ENCODE measurements at regions not wholly inside any gene's neighbourhood (a gene's known extent, or its start where the extent isn't known, plus 50 kb on each side); places are given as distances from the start of the nearest gene placed in this dataset.

- no peak overlapping the region for H3K27ac ChIP-seq (ENCODE audit: low read depth in 2 of 2, low read length in 2 of 2)
- no peak overlapping the region for H3K9ac ChIP-seq (ENCODE audit: low read length in 3 of 3)
- no peak for TF ChIP-seq CTCF (IDR thresholded peaks at IDR 0.05; ENCODE audit: borderline replicate concordance, extremely low read depth, insufficient read depth)
- no peaks in the 10 kb centered on the region for H3K4me1 ChIP-seq (ENCODE audit: control insufficient read depth in 2 of 3, insufficient read depth in 2 of 3, low read depth in 1 of 3, low read length in 3 of 3)
- H3K9me3 ChIP-seq (ENCODE audit: control insufficient read depth in 2 of 3, insufficient read depth in 1 of 3, low read length in 3 of 3) = no peaks in the 10 kb centered on the region
- no peaks in the 10 kb centered on the region for H3K27me3 ChIP-seq (ENCODE audit: control insufficient read depth, insufficient read depth, low read length)
- no peak for FAIRE-seq
- intact Hi-C loops (cut with DNase I) = no loop called here
- DNase-seq = no peak
- H3K36me3 ChIP-seq (ENCODE audit: control insufficient read depth in 2 of 3, insufficient read depth in 3 of 3, low read length in 3 of 3) = no peaks in the 10 kb centered on the region
- H3K4me3 ChIP-seq (ENCODE audit: low read length in 3 of 3) = no peak overlapping the region
Observed at GRCh38 chr20:39117491-39117890, 155.3 kb downstream of the DHX35 start.

GRCh38 chr20:39116020-39116419 lies 153.9 kb downstream of the DHX35 start:
- Histone ChIP-seq H3K9me3 (ENCODE audit: control insufficient read depth in 2 of 3, insufficient read depth in 1 of 3, low read length in 3 of 3) (no peaks in the 10 kb centered on the region), H3K27ac (ENCODE audit: low read depth in 2 of 2, low read length in 2 of 2) (no peak overlapping the region), H3K4me3 (ENCODE audit: low read length in 3 of 3) (no peak overlapping the region), H3K9ac (ENCODE audit: low read length in 3 of 3) (no peak overlapping the region), H3K27me3 (ENCODE audit: control insufficient read depth, insufficient read depth, low read length) (peaks cover 2% of the 10 kb centered on the region), H3K36me3 (ENCODE audit: control insufficient read depth in 2 of 3, insufficient read depth in 3 of 3, low read length in 3 of 3) (no peaks in the 10 kb centered on the region), H3K4me1 (ENCODE audit: control insufficient read depth in 2 of 3, insufficient read depth in 2 of 3, low read depth in 1 of 3, low read length in 3 of 3) (no peaks in the 10 kb centered on the region)
- no peak for TF ChIP-seq CTCF (IDR thresholded peaks at IDR 0.05; ENCODE audit: borderline replicate concordance, extremely low read depth, insufficient read depth)
- DNase-seq = no peak
- intact Hi-C loops (cut with DNase I) = no loop called here
- FAIRE-seq = no peak

- peak in 4 of 5 donors; percentile 73 to 79 (median 77) for DNase-seq
- H3K27ac ChIP-seq (ENCODE audit: low read depth in 2 of 2, low read length in 2 of 2) = no peak overlapping the region
Observed at GRCh38 chr20:39112178-39112743, 150.1 kb downstream of the DHX35 start.

More at GRCh38 chr20:39112178-39112743, 150.1 kb downstream of the DHX35 start:
- no peaks in the 10 kb centered on the region for H3K9me3 ChIP-seq (ENCODE audit: control insufficient read depth in 2 of 3, insufficient read depth in 1 of 3, low read length in 3 of 3)
- peak; percentile 57 for TF ChIP-seq CTCF (IDR thresholded peaks at IDR 0.05; ENCODE audit: borderline replicate concordance, extremely low read depth, insufficient read depth)
- H3K4me3 ChIP-seq (ENCODE audit: low read length in 3 of 3) = no peak overlapping the region
- intact Hi-C loops (cut with DNase I) = no loop called here
- no peaks in the 10 kb centered on the region for H3K4me1 ChIP-seq (ENCODE audit: control insufficient read depth in 2 of 3, insufficient read depth in 2 of 3, low read depth in 1 of 3, low read length in 3 of 3)
- H3K9ac ChIP-seq (ENCODE audit: low read length in 3 of 3) = no peak overlapping the region
- peaks cover 2% of the 10 kb centered on the region for H3K27me3 ChIP-seq (ENCODE audit: control insufficient read depth, insufficient read depth, low read length)
- no peaks in the 10 kb centered on the region for H3K36me3 ChIP-seq (ENCODE audit: control insufficient read depth in 2 of 3, insufficient read depth in 3 of 3, low read length in 3 of 3)
- FAIRE-seq = no peak

Data from kidney (tissue), 13 donors.